Neural progenitor cell (in vitro differentiated cells): ENCODE measurements at regions not wholly inside any gene's neighbourhood (a gene's known extent, or its start where the extent isn't known, plus 50 kb on each side); places are given as distances from the start of the nearest gene placed in this dataset.
"Not testable (repeated sequence)": the region's sequence is repeated elsewhere in the genome, so short reads cannot be mapped to it uniquely, and the experiment has no call there.

ENCODE experiments used
- DNase-seq: peaks from one replicate; pipeline ENCODE4 v3.0.0-alpha.2; 2016; ENCODE audit warnings: low spot score
- H2AFZ ChIP-seq: fragments of 200-600 bp; sonication (generic); replicated peaks from 2 replicates; pipeline ENCODE4 v1.6.1; 2016; ENCODE audit warnings: antibody characterized with exemption
- H3F3A ChIP-seq: fragments of 200-600 bp; sonication (generic); 2 replicates; pipeline ENCODE4 v1.6.1; 2016; ENCODE audit warnings: antibody characterized with exemption, low read depth
- H3K27ac ChIP-seq: fragments of 200-600 bp; sonication (generic); 2 replicates; pipeline ENCODE4 v1.5.1; 2016; ENCODE audit warnings: mild to moderate bottlenecking
- H3K27me3 ChIP-seq: fragments of 200-600 bp; sonication (generic); 2 replicates; pipeline ENCODE4 v1.6.1; 2016; ENCODE audit warnings: mild to moderate bottlenecking, moderate library complexity
- H3K36me3 ChIP-seq: fragments of 200-600 bp; sonication (generic); 2 replicates; pipeline ENCODE4 v1.5.1; 2016
- H3K4me1 ChIP-seq: fragments of 200-600 bp; sonication (generic); 2 replicates; pipeline ENCODE4 v1.6.1; 2016; ENCODE audit warnings: mixed run types
- H3K4me2 ChIP-seq: fragments of 200-600 bp; sonication (generic); 2 replicates; pipeline ENCODE4 v1.6.1; 2016
- H3K4me3 ChIP-seq: fragments of 200-600 bp; sonication (generic); 2 replicates; pipeline ENCODE4 v1.5.1; 2016
- H3K79me2 ChIP-seq: fragments of 200-600 bp; sonication (generic); 2 replicates; pipeline ENCODE4 v1.6.1; 2016; ENCODE audit warnings: low read depth
- H3K9ac ChIP-seq: fragments of 200-600 bp; sonication (generic); 2 replicates; pipeline ENCODE4 v1.6.1; 2016
- H3K9me3 ChIP-seq: fragments of 200-600 bp; sonication (generic); 2 replicates; pipeline ENCODE4 v1.5.1; 2016; ENCODE audit warnings: low read depth
- H4K20me1 ChIP-seq: fragments of 200-600 bp; sonication (generic); 2 replicates; pipeline ENCODE4 v1.6.1; 2016; ENCODE audit warnings: low read depth
- H3K27ac Mint-ChIP-seq: 3 replicates; pipeline ENCODE4 v1.8.0; 2021; ENCODE audit warnings: mixed read lengths
- H3K27me3 Mint-ChIP-seq: 2 replicates; pipeline ENCODE4 v1.8.0; 2022; ENCODE audit warnings: low read depth, mild to moderate bottlenecking, inconsistent platforms, moderate library complexity, mixed read lengths; ENCODE audit not compliant: insufficient read depth
- H3K36me3 Mint-ChIP-seq: 3 replicates; pipeline ENCODE4 v1.8.0; 2021; ENCODE audit warnings: mixed read lengths
- H3K4me1 Mint-ChIP-seq: 3 replicates; pipeline ENCODE4 v1.8.0; 2021; ENCODE audit warnings: mixed read lengths
- H3K4me3 Mint-ChIP-seq: 3 replicates; pipeline ENCODE4 v1.8.0; 2021; ENCODE audit warnings: mild to moderate bottlenecking, moderate library complexity, mixed read lengths
- H3K9me3 Mint-ChIP-seq: 3 replicates; pipeline ENCODE4 v1.8.0; 2020; ENCODE audit warnings: mixed read lengths
- CTCF ChIP-seq: fragments of 200-600 bp; sonication (generic); IDR thresholded peaks from 2 replicates; pipeline ENCODE4 v1.5.1; 2017; ENCODE audit warnings: antibody characterized with exemption, mild to moderate bottlenecking
- EZH2 ChIP-seq: fragments of 200-600 bp; sonication (generic); IDR thresholded peaks from 2 replicates; pipeline ENCODE4 v1.6.1; 2017; ENCODE audit warnings: antibody characterized with exemption, mild to moderate bottlenecking, moderate library complexity
- EZH2phosphoT487 ChIP-seq: fragments of 200-600 bp; sonication (generic); IDR thresholded peaks from 2 replicates; pipeline ENCODE4 v1.6.1; 2017; ENCODE audit warnings: antibody characterized with exemption

GRCh38 chr7:145784809-145785780 is 331.5 kb upstream of the CNTNAP2 start:
- H3K36me3 Mint-ChIP-seq, result no peaks in the 10 kb centered on the region

GRCh38 chr7:145781388-145781787 is 335.2 kb upstream of the CNTNAP2 start:
- not testable (repeated sequence) for H2AFZ ChIP-seq, H3K79me2 ChIP-seq, H3K9ac ChIP-seq, H3K36me3 Mint-ChIP-seq, H3K27me3 ChIP-seq, H3K4me2 ChIP-seq, H3K9me3 ChIP-seq, H3K27ac ChIP-seq, H3K4me1 ChIP-seq, H3K4me1 Mint-ChIP-seq, H3F3A ChIP-seq, H3K36me3 ChIP-seq, H3K9me3 Mint-ChIP-seq, H3K4me3 Mint-ChIP-seq, H3K27ac Mint-ChIP-seq, H3K4me3 ChIP-seq, H4K20me1 ChIP-seq, H3K27me3 Mint-ChIP-seq, DNase-seq

More at GRCh38 chr7:145784809-145785780, 331.5 kb upstream of the CNTNAP2 start:
- Histone ChIP-seq H3F3A (no peaks in the 10 kb centered on the region), H4K20me1 (no peaks in the 10 kb centered on the region), H3K27ac (no peak overlapping the region), H3K9me3 (no peaks in the 10 kb centered on the region), H3K79me2 (no peaks in the 10 kb centered on the region), H3K27me3 (no peaks in the 10 kb centered on the region), H3K4me1 (no peaks in the 10 kb centered on the region), H2AFZ (no peak overlapping the region), H3K4me2 (no peak overlapping the region), H3K9ac (no peak overlapping the region), H3K4me3 (no peak overlapping the region), H3K36me3 (no peaks in the 10 kb centered on the region)
- Mint-ChIP-seq H3K4me3 (no peak overlapping the region), H3K4me1 (no peaks in the 10 kb centered on the region), H3K27ac (no peak overlapping the region), H3K9me3 (no peaks in the 10 kb centered on the region), H3K27me3 (no peaks in the 10 kb centered on the region)
- TF ChIP-seq EZH2 (no peak), CTCF (no peak), EZH2phosphoT487 (no peak)
- no peak for DNase-seq

- no peak overlapping the region for H3K4me2 ChIP-seq
- no peaks in the 10 kb centered on the region for H4K20me1 ChIP-seq
- no peak overlapping the region for H2AFZ ChIP-seq
- H3K27me3 ChIP-seq, result no peaks in the 10 kb centered on the region
- H3K4me1 ChIP-seq, result no peaks in the 10 kb centered on the region
- no peak overlapping the region for H3K9ac ChIP-seq
- Mint-ChIP-seq H3K27me3 (no peaks in the 10 kb centered on the region), H3K36me3 (no peaks in the 10 kb centered on the region), H3K9me3 (no peaks in the 10 kb centered on the region), H3K4me3 (no peak overlapping the region), H3K4me1 (no peaks in the 10 kb centered on the region), H3K27ac (no peak overlapping the region)
- H3K27ac ChIP-seq, result no peak overlapping the region
- H3K4me3 ChIP-seq, result no peak overlapping the region
- H3K79me2 ChIP-seq, result no peaks in the 10 kb centered on the region
- TF ChIP-seq EZH2phosphoT487, result no peak
- TF ChIP-seq EZH2, result no peak
- H3F3A ChIP-seq, result no peaks in the 10 kb centered on the region
- H3K36me3 ChIP-seq, result no peaks in the 10 kb centered on the region
- no peaks in the 10 kb centered on the region for H3K9me3 ChIP-seq
- DNase-seq, result no peak
Observed at GRCh38 chr7:145779140-145779539, 337.5 kb upstream of the CNTNAP2 start.

GRCh38 chr7:145774777-145775176 is 341.8 kb upstream of the CNTNAP2 start:
- no peaks in the 10 kb centered on the region for H3K4me1 Mint-ChIP-seq
- Histone ChIP-seq H4K20me1 (no peaks in the 10 kb centered on the region), H3K4me1 (no peaks in the 10 kb centered on the region), H3K9ac (no peak overlapping the region), H3K4me3 (no peak overlapping the region), H2AFZ (no peak overlapping the region), H3F3A (no peaks in the 10 kb centered on the region), H3K36me3 (no peaks in the 10 kb centered on the region), H3K4me2 (no peak overlapping the region), H3K9me3 (no peaks in the 10 kb centered on the region), H3K27ac (no peak overlapping the region), H3K27me3 (no peaks in the 10 kb centered on the region), H3K79me2 (no peaks in the 10 kb centered on the region)
- no peak for TF ChIP-seq CTCF
- no peak for TF ChIP-seq EZH2
- TF ChIP-seq EZH2phosphoT487, result no peak
- no peak overlapping the region for H3K27ac Mint-ChIP-seq
- no peaks in the 10 kb centered on the region for H3K27me3 Mint-ChIP-seq
- H3K36me3 Mint-ChIP-seq, result no peaks in the 10 kb centered on the region
- H3K9me3 Mint-ChIP-seq, result no peaks in the 10 kb centered on the region
- no peak for DNase-seq
- H3K4me3 Mint-ChIP-seq, result no peak overlapping the region
